Upper lobe of left lung (tissue), 6 donors: ENCODE measurements at regions not wholly inside any gene's neighbourhood (a gene's known extent, or its start where the extent isn't known, plus 50 kb on each side); places are given as distances from the start of the nearest gene placed in this dataset.
"Not testable (repeated sequence)": the region's sequence is repeated elsewhere in the genome, so short reads cannot be mapped to it uniquely, and the experiment has no call there.

ENCODE experiments used
- ATAC-seq, 2 donors: fragments of 200-7000 bp; cut with Tn5 transposase; one replicate each; pipeline ENCODE4 v1.9.1; 2022; ENCODE audit warnings: mild to moderate bottlenecking in 2 of 2, moderate library complexity in 2 of 2; ENCODE audit not compliant: low FRiP score in 2 of 2
- DNase-seq, 2 donors: peaks; one replicate each; pipeline ENCODE4 v3.0.0-alpha.2; 2019 to 2020
- H3K27ac ChIP-seq, 4 donors: fragments of 200-600 bp; sonication (generic); one replicate each; pipeline ENCODE4 v1.5.1; 2016 to 2019
- H3K27me3 ChIP-seq, 4 donors: fragments of 200-600 bp; sonication (generic); one replicate each; pipeline ENCODE4 v1.5.1; 2017 to 2019
- H3K36me3 ChIP-seq, 4 donors: fragments of 200-600 bp; sonication (generic); one replicate each; pipeline ENCODE4 v1.5.1; 2016 to 2019
- H3K4me1 ChIP-seq, 4 donors: fragments of 200-600 bp; sonication (generic); one replicate each; pipeline ENCODE4 v1.5.1; 2018 to 2019
- H3K4me3 ChIP-seq, 4 donors: fragments of 200-600 bp; sonication (generic); one replicate each; pipeline ENCODE4 v1.5.1; 2017 to 2019; ENCODE audit warnings: mild to moderate bottlenecking in 2 of 4, moderate library complexity in 1 of 4
- H3K9me3 ChIP-seq, 4 donors: fragments of 200-600 bp; sonication (generic); one replicate each; pipeline ENCODE4 v1.5.1; 2018 to 2019
- EP300 ChIP-seq, 4 donors: sonication (generic); formaldehyde crosslinking; IDR thresholded peaks; one replicate each; pipeline ENCODE4 v1.5.1; 2017; ENCODE audit warnings: antibody characterized with exemption in 4 of 4, control low read depth in 2 of 4
- POLR2A ChIP-seq, 4 donors: fragments of 450-650 bp; IDR thresholded peaks; one replicate each; pipeline ENCODE4 v1.5.1; 2016 to 2017; ENCODE audit warnings: antibody characterized with exemption in 4 of 4, mild to moderate bottlenecking in 2 of 4
- POLR2AphosphoS5 ChIP-seq, 2 donors: sonication (generic); formaldehyde crosslinking; IDR thresholded peaks; one replicate each; pipeline ENCODE4 v1.5.1; 2017; ENCODE audit warnings: antibody characterized with exemption in 2 of 2
- WGBS, 2 donors: methylation state at CpG; one replicate each; pipeline ENCODE4 v1.1.5; 2017 to 2018; 5-methylcytosine and 5-hydroxymethylcytosine counted together
- TF ChIP-seq, protein P1 (sequence below), 6 experiments: fragments of 450-650 bp in 4 of 6; fragments of 200-600 bp in 2 of 6; sonication (generic) in 2 of 6; IDR thresholded peaks; one replicate each; pipeline ENCODE4 v1.5.1; 2016 to 2019; ENCODE audit warnings: antibody characterized with exemption in 6 of 6
- donor health status: DM: no; HTN: no; CAD: no; lungs with moderate emphysema.
- donor health status: DM: no; HTN: yes; CAD: no; lungs with severe emphysema.

DNA sequence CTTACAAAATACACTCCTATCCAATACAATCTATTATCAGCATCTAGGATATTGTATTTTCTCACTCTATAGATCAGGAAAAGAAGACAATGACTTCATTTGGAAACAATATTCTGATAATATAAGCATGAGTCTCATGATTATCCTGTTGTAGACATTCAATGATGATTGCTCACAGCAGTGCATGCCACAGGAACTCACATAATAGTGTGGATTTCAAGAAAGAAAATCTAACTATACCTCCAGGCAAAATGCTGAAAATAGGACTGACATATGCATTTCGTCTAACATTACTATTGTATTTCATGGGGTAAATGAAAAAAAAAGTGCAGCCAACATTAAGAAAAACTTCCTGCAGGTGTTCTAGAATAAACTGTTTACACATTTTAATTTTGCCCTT lies 122.6 kb downstream of the POSTN start:
- DNase-seq (no peak), ATAC-seq (no peak)
- TF ChIP-seq EP300 (IDR thresholded peaks at IDR 0.05): no peak
- no peak for TF ChIP-seq POLR2A (IDR thresholded peaks at IDR 0.05)
- no peak for TF ChIP-seq POLR2AphosphoS5 (IDR thresholded peaks at IDR 0.05)
- TF ChIP-seq, protein P1, sequence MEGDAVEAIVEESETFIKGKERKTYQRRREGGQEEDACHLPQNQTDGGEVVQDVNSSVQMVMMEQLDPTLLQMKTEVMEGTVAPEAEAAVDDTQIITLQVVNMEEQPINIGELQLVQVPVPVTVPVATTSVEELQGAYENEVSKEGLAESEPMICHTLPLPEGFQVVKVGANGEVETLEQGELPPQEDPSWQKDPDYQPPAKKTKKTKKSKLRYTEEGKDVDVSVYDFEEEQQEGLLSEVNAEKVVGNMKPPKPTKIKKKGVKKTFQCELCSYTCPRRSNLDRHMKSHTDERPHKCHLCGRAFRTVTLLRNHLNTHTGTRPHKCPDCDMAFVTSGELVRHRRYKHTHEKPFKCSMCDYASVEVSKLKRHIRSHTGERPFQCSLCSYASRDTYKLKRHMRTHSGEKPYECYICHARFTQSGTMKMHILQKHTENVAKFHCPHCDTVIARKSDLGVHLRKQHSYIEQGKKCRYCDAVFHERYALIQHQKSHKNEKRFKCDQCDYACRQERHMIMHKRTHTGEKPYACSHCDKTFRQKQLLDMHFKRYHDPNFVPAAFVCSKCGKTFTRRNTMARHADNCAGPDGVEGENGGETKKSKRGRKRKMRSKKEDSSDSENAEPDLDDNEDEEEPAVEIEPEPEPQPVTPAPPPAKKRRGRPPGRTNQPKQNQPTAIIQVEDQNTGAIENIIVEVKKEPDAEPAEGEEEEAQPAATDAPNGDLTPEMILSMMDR (IDR thresholded peaks at IDR 0.05): no peak
- WGBS, 2 donors: 71 to 88% methylated on average over 1 of the region's 1 CpG
- Histone ChIP-seq H3K27ac (no peak overlapping the region), H3K27me3 (no peaks in the 10 kb centered on the region), H3K9me3 (no peaks in the 10 kb centered on the region), H3K36me3 (no peaks in the 10 kb centered on the region), H3K4me1 (no peaks in the 10 kb centered on the region), H3K4me3 (no peak overlapping the region)

DNA sequence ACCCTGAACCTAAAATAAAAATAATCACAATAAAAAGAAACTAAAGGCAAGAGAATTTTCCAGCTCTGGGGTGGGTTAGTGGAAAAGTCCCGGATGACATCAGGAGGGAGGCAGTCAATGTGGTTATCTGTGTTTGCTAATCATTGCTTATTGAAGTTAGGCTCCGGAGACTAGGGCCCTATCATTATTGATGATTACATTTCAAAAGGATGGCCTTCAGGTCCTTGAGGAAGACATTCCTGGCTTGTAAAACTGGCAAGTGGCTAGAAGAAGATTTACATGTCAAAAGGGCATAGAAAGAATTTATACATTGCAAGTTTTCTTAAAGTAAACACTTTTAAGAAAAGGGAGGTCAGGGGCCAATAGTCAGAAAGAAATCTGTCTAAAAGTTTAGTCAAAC lies 123.4 kb downstream of the POSTN start:
- ATAC-seq (no peak), DNase-seq (no peak)
- TF ChIP-seq EP300 (IDR thresholded peaks at IDR 0.05) (no peak), POLR2A (IDR thresholded peaks at IDR 0.05) (no peak), POLR2AphosphoS5 (IDR thresholded peaks at IDR 0.05) (no peak)
- TF ChIP-seq, protein P1 (IDR thresholded peaks at IDR 0.05): no peak
- H3K4me1 ChIP-seq: no peaks in the 10 kb centered on the region
- H3K4me3 ChIP-seq: no peak overlapping the region
- WGBS, 2 donors: 30 to 70% methylated on average over 2 of the region's 2 CpGs
- H3K27me3 ChIP-seq: no peaks in the 10 kb centered on the region
- no peaks in the 10 kb centered on the region for H3K9me3 ChIP-seq
- no peaks in the 10 kb centered on the region for H3K36me3 ChIP-seq
- no peak overlapping the region for H3K27ac ChIP-seq

DNA sequence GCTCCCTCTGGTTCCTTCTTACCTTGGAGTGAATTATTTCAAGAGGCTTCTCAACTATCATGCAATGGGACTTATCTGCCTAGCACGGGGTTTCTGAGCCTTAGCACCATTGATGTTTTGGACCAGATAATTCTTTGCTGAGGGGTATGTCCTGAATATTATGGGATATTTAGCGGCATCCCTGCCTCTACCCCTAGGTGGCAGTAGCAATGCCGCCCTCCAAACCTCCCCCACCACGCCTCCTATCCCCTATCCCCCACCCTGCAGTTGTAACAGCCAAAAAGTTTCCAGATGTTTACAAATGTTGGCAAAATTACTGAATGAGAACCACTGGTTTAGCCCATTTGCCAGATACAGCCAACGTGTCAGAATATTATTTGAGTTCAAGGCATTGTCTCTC lies 125.5 kb downstream of the POSTN start:
- Histone ChIP-seq H3K4me1 (no peaks in the 10 kb centered on the region), H3K4me3 (no peak overlapping the region), H3K9me3 (no peaks in the 10 kb centered on the region), H3K27ac (no peak overlapping the region), H3K27me3 (no peaks in the 10 kb centered on the region), H3K36me3 (no peaks in the 10 kb centered on the region)
- WGBS, 2 donors: 90% methylated on average over 5 of the region's 5 CpGs
- DNase-seq: no peak
- ATAC-seq: no peak
- TF ChIP-seq EP300 (IDR thresholded peaks at IDR 0.05) (no peak), POLR2AphosphoS5 (IDR thresholded peaks at IDR 0.05) (no peak), POLR2A (IDR thresholded peaks at IDR 0.05) (no peak)
- TF ChIP-seq, protein P1 (IDR thresholded peaks at IDR 0.05): no peak

DNA sequence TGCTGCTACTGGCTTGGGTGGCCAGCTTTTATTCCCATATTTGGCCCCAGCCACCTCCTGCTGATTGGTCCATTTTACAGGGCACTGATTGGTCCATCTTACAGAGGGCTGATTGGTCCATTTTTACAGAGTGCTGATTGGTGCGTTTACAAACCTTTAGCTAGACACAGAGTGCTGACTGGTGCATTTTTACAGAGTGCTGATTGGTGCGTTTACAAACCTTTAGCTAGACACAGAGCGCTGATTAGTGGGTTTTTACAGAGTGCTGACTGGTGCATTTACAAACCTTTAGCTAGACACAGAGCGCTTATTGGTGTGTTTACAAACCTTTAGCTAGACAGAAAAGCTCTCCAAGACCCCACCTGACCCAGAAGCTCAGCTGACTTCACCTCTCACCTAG lies 126.3 kb downstream of the POSTN start:
- not testable (repeated sequence) for H3K27ac ChIP-seq, H3K4me3 ChIP-seq, DNase-seq, H3K9me3 ChIP-seq, ATAC-seq, H3K36me3 ChIP-seq, H3K27me3 ChIP-seq, H3K4me1 ChIP-seq
- WGBS, 2 donors: 95 to 100% methylated on average over 4 of the region's 4 CpGs

DNA sequence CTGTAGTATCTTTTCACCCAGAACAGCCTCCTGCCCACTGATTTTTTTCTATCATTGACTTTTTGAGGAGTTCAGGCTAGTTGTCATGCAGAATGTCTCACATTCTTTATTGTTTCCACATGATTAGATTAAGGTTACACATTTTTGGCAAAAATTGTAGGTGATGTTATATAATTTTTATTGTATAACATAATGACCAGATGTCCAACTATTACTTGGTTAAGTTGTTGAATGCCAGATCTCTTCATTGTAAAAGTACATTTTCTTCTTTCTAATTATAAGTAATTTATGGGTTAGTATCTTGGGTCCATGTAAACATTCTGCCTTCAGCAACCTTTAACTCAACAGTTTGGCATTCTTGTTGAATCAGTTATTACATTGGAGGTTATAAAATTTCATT lies 138.4 kb downstream of the POSTN start:
- no peak overlapping the region for H3K27ac ChIP-seq
- TF ChIP-seq EP300 (IDR thresholded peaks at IDR 0.05): no peak
- TF ChIP-seq POLR2AphosphoS5 (IDR thresholded peaks at IDR 0.05): no peak
- TF ChIP-seq, protein P1 (IDR thresholded peaks at IDR 0.05): no peak
- no peak for TF ChIP-seq POLR2A (IDR thresholded peaks at IDR 0.05)
- no peaks in the 10 kb centered on the region for H3K36me3 ChIP-seq

More for the DNA sequence above, 138.4 kb downstream of the POSTN start:
- Histone ChIP-seq H3K9me3 (no peaks in the 10 kb centered on the region), H3K27me3 (no peaks in the 10 kb centered on the region), H3K4me3 (no peak overlapping the region), H3K4me1 (no peaks in the 10 kb centered on the region)
- ATAC-seq (no peak), DNase-seq (no peak)
